ENCODE measurements at regions not wholly inside any gene's neighbourhood (a gene's known extent, or its start where the extent isn't known, plus 50 kb on each side); places are given as distances from the start of the nearest gene placed in this dataset.

GRCh38 chr4:27830251-27830650 is 969.6 kb downstream of the STIM2 start:
- no peaks in the 10 kb centered on the region for H3K9me3 Mint-ChIP-seq
- no peaks in the 10 kb centered on the region for H3K27me3 Mint-ChIP-seq
- H3K4me3 Mint-ChIP-seq = no peak overlapping the region
- no peak for DNase-seq (ENCODE audit: extremely low spot score, unreplicated experiment)
- no peaks in the 10 kb centered on the region for H3K36me3 Mint-ChIP-seq
- H3K27ac Mint-ChIP-seq = no peak overlapping the region
- H3K4me1 Mint-ChIP-seq (ENCODE audit: unreplicated experiment) = no peaks in the 10 kb centered on the region
- TF ChIP-seq, protein P1, sequence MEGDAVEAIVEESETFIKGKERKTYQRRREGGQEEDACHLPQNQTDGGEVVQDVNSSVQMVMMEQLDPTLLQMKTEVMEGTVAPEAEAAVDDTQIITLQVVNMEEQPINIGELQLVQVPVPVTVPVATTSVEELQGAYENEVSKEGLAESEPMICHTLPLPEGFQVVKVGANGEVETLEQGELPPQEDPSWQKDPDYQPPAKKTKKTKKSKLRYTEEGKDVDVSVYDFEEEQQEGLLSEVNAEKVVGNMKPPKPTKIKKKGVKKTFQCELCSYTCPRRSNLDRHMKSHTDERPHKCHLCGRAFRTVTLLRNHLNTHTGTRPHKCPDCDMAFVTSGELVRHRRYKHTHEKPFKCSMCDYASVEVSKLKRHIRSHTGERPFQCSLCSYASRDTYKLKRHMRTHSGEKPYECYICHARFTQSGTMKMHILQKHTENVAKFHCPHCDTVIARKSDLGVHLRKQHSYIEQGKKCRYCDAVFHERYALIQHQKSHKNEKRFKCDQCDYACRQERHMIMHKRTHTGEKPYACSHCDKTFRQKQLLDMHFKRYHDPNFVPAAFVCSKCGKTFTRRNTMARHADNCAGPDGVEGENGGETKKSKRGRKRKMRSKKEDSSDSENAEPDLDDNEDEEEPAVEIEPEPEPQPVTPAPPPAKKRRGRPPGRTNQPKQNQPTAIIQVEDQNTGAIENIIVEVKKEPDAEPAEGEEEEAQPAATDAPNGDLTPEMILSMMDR (conservative IDR thresholded peaks at IDR 0.05) = no peak

- Mint-ChIP-seq H3K4me1 (ENCODE audit: unreplicated experiment) (no peaks in the 10 kb centered on the region), H3K9me3 (no peaks in the 10 kb centered on the region), H3K36me3 (no peaks in the 10 kb centered on the region), H3K27me3 (no peaks in the 10 kb centered on the region), H3K27ac (no peak overlapping the region), H3K4me3 (no peak overlapping the region)
- TF ChIP-seq, protein P1 (conservative IDR thresholded peaks at IDR 0.05) = no peak
- no peak for DNase-seq (ENCODE audit: extremely low spot score, unreplicated experiment)
Observed at GRCh38 chr4:27835851-27836250, 975.2 kb downstream of the STIM2 start.

GRCh38 chr4:27836523-27836922 is 975.9 kb downstream of the STIM2 start:
- Mint-ChIP-seq H3K36me3 (no peaks in the 10 kb centered on the region), H3K4me1 (ENCODE audit: unreplicated experiment) (no peaks in the 10 kb centered on the region), H3K9me3 (no peaks in the 10 kb centered on the region), H3K4me3 (no peak overlapping the region), H3K27me3 (no peaks in the 10 kb centered on the region), H3K27ac (no peak overlapping the region)
- TF ChIP-seq, protein P1 (conservative IDR thresholded peaks at IDR 0.05) = no peak
- no peak for DNase-seq (ENCODE audit: extremely low spot score, unreplicated experiment)

- H3K27me3 Mint-ChIP-seq = no peaks in the 10 kb centered on the region
- no peak overlapping the region for H3K4me3 Mint-ChIP-seq
- no peaks in the 10 kb centered on the region for H3K9me3 Mint-ChIP-seq
- DNase-seq (ENCODE audit: extremely low spot score, unreplicated experiment) = no peak
- TF ChIP-seq, protein P1 (conservative IDR thresholded peaks at IDR 0.05) = no peak
- no peaks in the 10 kb centered on the region for H3K36me3 Mint-ChIP-seq
- no peak overlapping the region for H3K27ac Mint-ChIP-seq
- H3K4me1 Mint-ChIP-seq (ENCODE audit: unreplicated experiment) = no peaks in the 10 kb centered on the region
Observed at GRCh38 chr4:27843776-27844175, 983.1 kb downstream of the STIM2 start.

- no peak for DNase-seq (ENCODE audit: extremely low spot score, unreplicated experiment)
- Mint-ChIP-seq H3K27me3 (no peaks in the 10 kb centered on the region), H3K36me3 (no peaks in the 10 kb centered on the region), H3K9me3 (no peaks in the 10 kb centered on the region), H3K4me1 (ENCODE audit: unreplicated experiment) (no peaks in the 10 kb centered on the region), H3K4me3 (no peak overlapping the region), H3K27ac (no peak overlapping the region)
- TF ChIP-seq, protein P1 (conservative IDR thresholded peaks at IDR 0.05) = no peak
Observed at GRCh38 chr4:27844376-27844775, 983.7 kb downstream of the STIM2 start.

GRCh38 chr4:27846951-27847350 is 986.3 kb downstream of the STIM2 start:
- Mint-ChIP-seq H3K27ac (no peak overlapping the region), H3K4me1 (ENCODE audit: unreplicated experiment) (no peaks in the 10 kb centered on the region), H3K4me3 (no peak overlapping the region), H3K27me3 (no peaks in the 10 kb centered on the region), H3K9me3 (no peaks in the 10 kb centered on the region), H3K36me3 (no peaks in the 10 kb centered on the region)
- TF ChIP-seq, protein P1 (conservative IDR thresholded peaks at IDR 0.05) = no peak
- no peak for DNase-seq (ENCODE audit: extremely low spot score, unreplicated experiment)

All from type B pancreatic cell (in vitro differentiated cells).